ENCODE measurements at regions not wholly inside any gene's neighbourhood (a gene's known extent, or its start where the extent isn't known, plus 50 kb on each side); places are given as distances from the start of the nearest gene placed in this dataset.

DNA sequence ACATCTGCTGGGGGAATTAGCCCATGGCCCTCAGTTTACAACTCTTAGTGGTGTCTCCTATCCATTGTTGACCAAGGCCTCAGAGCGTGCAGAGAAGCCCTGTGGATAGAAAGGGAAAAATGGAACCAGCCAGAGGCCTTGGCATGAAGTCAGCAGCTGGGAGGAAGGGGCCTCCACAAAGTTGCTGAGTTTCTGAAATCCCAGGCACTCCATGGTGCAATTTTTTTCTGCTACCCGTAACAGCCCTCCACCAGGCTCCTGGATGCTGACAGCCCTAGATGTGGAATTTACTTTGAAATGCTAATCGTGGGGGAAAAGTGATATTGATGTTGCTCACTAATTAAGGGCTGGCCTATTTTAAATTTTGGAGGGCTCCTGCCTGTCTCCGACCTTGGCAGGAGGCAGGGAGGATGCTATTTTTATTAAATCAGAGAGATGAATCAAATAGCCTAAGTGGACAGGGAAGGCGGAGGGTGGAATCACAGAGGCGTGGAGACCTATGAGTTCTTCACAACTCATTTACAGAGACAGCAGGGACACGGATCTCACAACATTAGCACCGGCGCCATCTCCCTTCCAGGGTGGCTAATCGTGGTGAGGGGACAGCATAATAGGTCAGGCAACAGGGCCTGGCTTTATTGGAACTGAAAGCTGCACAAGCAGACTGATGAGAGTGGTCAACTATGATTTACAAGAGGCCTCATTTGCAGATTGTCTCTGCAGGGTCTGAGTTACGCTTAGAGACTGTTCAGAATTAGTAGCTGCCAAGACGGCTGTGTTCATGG is 99.8 kb upstream of the WSCD2 start:
- H3K4me3 ChIP-seq (ENCODE audit: control insufficient read depth in 1 of 2, extremely low read depth in 1 of 2, low read length in 1 of 2) = no peak overlapping the region

DNA sequence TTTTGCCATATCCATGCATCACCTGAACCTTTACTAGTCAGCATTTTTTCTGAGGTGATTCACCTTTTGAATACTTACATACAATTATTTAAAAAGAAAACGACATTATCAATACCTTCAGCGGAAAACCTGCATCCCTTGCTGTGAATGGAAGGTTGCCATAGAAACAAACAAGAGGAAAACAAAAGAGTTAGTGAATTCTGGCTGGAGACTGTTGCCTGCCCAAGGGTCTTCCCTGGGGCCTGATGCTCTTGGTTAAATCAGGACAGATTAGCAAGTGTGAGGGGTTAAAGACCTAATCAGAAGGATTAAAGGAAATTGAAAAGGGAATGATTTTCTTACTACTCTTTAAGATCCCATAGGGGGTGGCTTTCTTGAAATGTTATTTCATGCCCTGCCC is 96.0 kb upstream of the WSCD2 start:
- no peaks in the 10 kb centered on the region for H3K36me3 Mint-ChIP-seq
- no peak overlapping the region for H3K4me3 Mint-ChIP-seq
- peaks cover 19 to 20% of the 10 kb centered on the region in 2 donors for H3K27me3 Mint-ChIP-seq

More for the DNA sequence above, 99.8 kb upstream of the WSCD2 start:
- H3K9me3 ChIP-seq = no peaks in the 10 kb centered on the region
- H3K27me3 ChIP-seq (replicated peaks in 1 of 2; ENCODE audit: control insufficient read depth in 2 of 2, extremely low read depth in 1 of 2, insufficient read depth in 2 of 2, low read length in 1 of 2) = peaks cover 2 to 10% of the 10 kb centered on the region in 2 experiments
- no peak for ATAC-seq (replicated peaks in 1 of 4)
- DNase-seq = no peak
- Mint-ChIP-seq H3K9me3 (no peaks in the 10 kb centered on the region), H3K27ac (no peak overlapping the region), H3K4me1 (no peaks in the 10 kb centered on the region), H3K4me3 (no peak overlapping the region), H3K27me3 (peaks cover 23 to 24% of the 10 kb centered on the region in 2 donors), H3K36me3 (no peaks in the 10 kb centered on the region)
- ChIA-PET CTCF (no interaction called here), POLR2A (no interaction called here)
- no peaks in the 10 kb centered on the region for H3K36me3 ChIP-seq (ENCODE audit: control insufficient read depth in 2 of 2, extremely low read depth in 1 of 2, insufficient read depth in 1 of 2, low read length in 1 of 2)
- WGBS (ENCODE audit: insufficient coverage) = 63% methylated on average over 8 of the region's 12 CpGs
- H3K4me1 ChIP-seq (ENCODE audit: control insufficient read depth in 1 of 2, extremely low read depth in 1 of 2, insufficient read depth in 2 of 2, low read length in 2 of 2) = no peaks in the 10 kb centered on the region
- H3K27ac ChIP-seq (ENCODE audit: low read length) = no peak overlapping the region

DNA sequence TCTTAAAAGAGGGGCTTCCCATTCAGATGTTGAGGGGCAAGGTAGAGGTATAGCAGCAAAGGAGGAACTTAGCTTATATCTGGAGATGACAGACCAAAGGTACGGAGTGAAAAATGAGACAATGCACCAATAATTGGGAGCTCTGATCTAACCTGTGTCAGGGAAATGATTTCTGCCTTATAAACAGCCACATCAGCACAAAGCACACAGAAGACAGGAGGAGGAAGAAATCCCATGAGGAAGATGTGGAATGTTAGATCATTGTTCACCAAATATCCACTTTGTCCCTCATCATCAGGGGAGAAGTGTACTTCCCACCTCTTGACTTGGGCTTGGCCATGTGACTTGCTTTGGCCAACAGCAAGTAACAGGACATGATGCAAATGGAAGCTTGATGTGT is 93.7 kb upstream of the WSCD2 start:
- no peaks in the 10 kb centered on the region for H3K36me3 Mint-ChIP-seq
- ATAC-seq (replicated peaks in 1 of 4) (no peak), DNase-seq (no peak)
- H3K4me3 Mint-ChIP-seq = no peak overlapping the region
- no peaks in the 10 kb centered on the region for H3K36me3 ChIP-seq (ENCODE audit: control insufficient read depth in 2 of 2, extremely low read depth in 1 of 2, insufficient read depth in 1 of 2, low read length in 1 of 2)
- ChIA-PET POLR2A (no interaction called here), CTCF (no interaction called here)
- peaks cover 0 to 4% of the 10 kb centered on the region in 2 experiments for H3K27me3 ChIP-seq (replicated peaks in 1 of 2; ENCODE audit: control insufficient read depth in 2 of 2, extremely low read depth in 1 of 2, insufficient read depth in 2 of 2, low read length in 1 of 2)
- no peak overlapping the region for H3K27ac ChIP-seq (ENCODE audit: low read length)
- WGBS (ENCODE audit: insufficient coverage) = no CpG with 5 or more reads among the region's 1 CpG
- H3K4me1 ChIP-seq (ENCODE audit: control insufficient read depth in 1 of 2, extremely low read depth in 1 of 2, insufficient read depth in 2 of 2, low read length in 2 of 2) = no peaks in the 10 kb centered on the region
- H3K27me3 Mint-ChIP-seq = peaks cover 20 to 22% of the 10 kb centered on the region in 2 donors
- H3K27ac Mint-ChIP-seq = no peak overlapping the region
- no peaks in the 10 kb centered on the region for H3K9me3 ChIP-seq
- H3K4me3 ChIP-seq (ENCODE audit: control insufficient read depth in 1 of 2, extremely low read depth in 1 of 2, low read length in 1 of 2) = no peak overlapping the region
- H3K9me3 Mint-ChIP-seq = no peaks in the 10 kb centered on the region
- H3K4me1 Mint-ChIP-seq = no peaks in the 10 kb centered on the region

More for the DNA sequence above, 96.0 kb upstream of the WSCD2 start:
- no peaks in the 10 kb centered on the region for H3K36me3 ChIP-seq (ENCODE audit: control insufficient read depth in 2 of 2, extremely low read depth in 1 of 2, insufficient read depth in 1 of 2, low read length in 1 of 2)
- no peaks in the 10 kb centered on the region for H3K9me3 ChIP-seq
- no peak overlapping the region for H3K4me3 ChIP-seq (ENCODE audit: control insufficient read depth in 1 of 2, extremely low read depth in 1 of 2, low read length in 1 of 2)
- no peaks in the 10 kb centered on the region for H3K4me1 ChIP-seq (ENCODE audit: control insufficient read depth in 1 of 2, extremely low read depth in 1 of 2, insufficient read depth in 2 of 2, low read length in 2 of 2)
- ATAC-seq (replicated peaks in 1 of 4) = no peak
- DNase-seq = no peak
- no peaks in the 10 kb centered on the region for H3K9me3 Mint-ChIP-seq
- H3K27ac ChIP-seq (ENCODE audit: low read length) = no peak overlapping the region
- no CpG with 5 or more reads among the region's 2 CpGs for WGBS (ENCODE audit: insufficient coverage)
- ChIA-PET POLR2A (no interaction called here), CTCF (no interaction called here)
- peaks cover 2% of the 10 kb centered on the region in 2 experiments for H3K27me3 ChIP-seq (replicated peaks in 1 of 2; ENCODE audit: control insufficient read depth in 2 of 2, extremely low read depth in 1 of 2, insufficient read depth in 2 of 2, low read length in 1 of 2)
- no peaks in the 10 kb centered on the region for H3K4me1 Mint-ChIP-seq
- no peak overlapping the region for H3K27ac Mint-ChIP-seq

DNA sequence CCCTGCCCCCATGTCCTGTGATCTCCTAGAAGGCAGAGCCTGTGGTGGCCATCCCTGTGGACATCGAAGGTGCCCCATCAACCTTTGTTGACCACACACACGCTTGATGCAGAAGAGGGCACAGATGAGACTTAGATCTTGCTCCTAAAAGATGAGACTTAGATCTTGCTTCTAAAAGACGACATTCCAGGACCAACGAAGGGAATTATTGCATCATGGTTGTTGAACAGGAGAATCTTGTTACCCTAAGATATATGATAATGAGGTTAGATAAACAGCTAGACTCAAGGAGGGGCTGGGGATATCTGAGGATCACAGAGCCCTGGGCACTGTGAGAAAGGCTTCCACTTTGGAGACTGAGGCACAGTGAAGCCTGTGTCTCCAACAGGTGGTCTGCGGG is 91.1 kb upstream of the WSCD2 start:
- ATAC-seq (replicated peaks in 1 of 4) (no peak), DNase-seq (no peak)
- Histone ChIP-seq H3K36me3 (ENCODE audit: control insufficient read depth in 2 of 2, extremely low read depth in 1 of 2, insufficient read depth in 1 of 2, low read length in 1 of 2) (no peaks in the 10 kb centered on the region), H3K27ac (ENCODE audit: low read length) (no peak overlapping the region), H3K9me3 (no peaks in the 10 kb centered on the region), H3K27me3 (replicated peaks in 1 of 2; ENCODE audit: control insufficient read depth in 2 of 2, extremely low read depth in 1 of 2, insufficient read depth in 2 of 2, low read length in 1 of 2) (peaks cover 0 to 4% of the 10 kb centered on the region in 2 experiments), H3K4me3 (ENCODE audit: control insufficient read depth in 1 of 2, extremely low read depth in 1 of 2, low read length in 1 of 2) (no peak overlapping the region), H3K4me1 (ENCODE audit: control insufficient read depth in 1 of 2, extremely low read depth in 1 of 2, insufficient read depth in 2 of 2, low read length in 2 of 2) (no peaks in the 10 kb centered on the region)
- ChIA-PET POLR2A (no interaction called here), CTCF (no interaction called here)
- Mint-ChIP-seq H3K4me3 (no peak overlapping the region), H3K27ac (no peak overlapping the region), H3K4me1 (peaks cover 0 to 2% (median 0%) of the 10 kb centered on the region in 3 donors), H3K27me3 (peaks cover 9 to 13% of the 10 kb centered on the region in 2 donors), H3K36me3 (no peaks in the 10 kb centered on the region), H3K9me3 (no peaks in the 10 kb centered on the region)
- 86% methylated on average over 1 of the region's 5 CpGs for WGBS (ENCODE audit: insufficient coverage)

DNA sequence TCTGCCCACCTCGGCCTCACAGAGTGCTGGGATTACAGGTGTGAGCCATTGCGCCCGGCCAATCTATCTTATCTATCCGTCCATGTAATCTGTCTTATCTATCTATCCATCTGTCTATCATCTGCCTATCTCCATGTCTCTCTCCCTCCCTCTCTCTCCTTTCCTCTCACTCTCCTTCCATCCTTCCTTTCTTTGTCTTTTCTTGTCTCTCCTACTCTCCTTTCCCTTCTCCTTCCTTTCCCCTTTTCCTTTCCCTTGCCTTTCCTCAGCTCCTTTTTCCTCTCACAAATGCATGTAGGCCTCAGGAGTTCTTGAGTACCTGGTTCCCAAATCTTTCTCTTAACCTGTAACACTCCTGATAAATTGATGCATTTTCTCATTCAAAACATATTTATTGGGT is 89.3 kb upstream of the WSCD2 start:
- Mint-ChIP-seq H3K36me3 (no peaks in the 10 kb centered on the region), H3K4me1 (peaks cover 0 to 2% (median 0%) of the 10 kb centered on the region in 3 donors), H3K27ac (no peak overlapping the region), H3K9me3 (no peaks in the 10 kb centered on the region), H3K27me3 (peaks cover 12 to 13% of the 10 kb centered on the region in 2 donors), H3K4me3 (no peak overlapping the region)
- 100% methylated on average over 3 of the region's 4 CpGs for WGBS (ENCODE audit: insufficient coverage)
- ChIA-PET POLR2A (no interaction called here), CTCF (interaction anchor here in 1 of 2 donors (0.6 kb wide), 1 partner anchor 491 kb away, joined by 3 read pairs; no protein-coding TSS in a partner anchor)
- no peak overlapping the region for H3K27ac ChIP-seq (ENCODE audit: low read length)
- no peaks in the 10 kb centered on the region for H3K4me1 ChIP-seq (ENCODE audit: control insufficient read depth in 1 of 2, extremely low read depth in 1 of 2, insufficient read depth in 2 of 2, low read length in 2 of 2)
- H3K4me3 ChIP-seq (ENCODE audit: control insufficient read depth in 1 of 2, extremely low read depth in 1 of 2, low read length in 1 of 2) = no peak overlapping the region
- H3K36me3 ChIP-seq (ENCODE audit: control insufficient read depth in 2 of 2, extremely low read depth in 1 of 2, insufficient read depth in 1 of 2, low read length in 1 of 2) = no peaks in the 10 kb centered on the region
- H3K9me3 ChIP-seq = no peaks in the 10 kb centered on the region
- no peak for ATAC-seq (replicated peaks in 1 of 4)
- DNase-seq = no peak
- H3K27me3 ChIP-seq (replicated peaks in 1 of 2; ENCODE audit: control insufficient read depth in 2 of 2, extremely low read depth in 1 of 2, insufficient read depth in 2 of 2, low read length in 1 of 2) = peaks cover 0 to 2% of the 10 kb centered on the region in 2 experiments

DNA sequence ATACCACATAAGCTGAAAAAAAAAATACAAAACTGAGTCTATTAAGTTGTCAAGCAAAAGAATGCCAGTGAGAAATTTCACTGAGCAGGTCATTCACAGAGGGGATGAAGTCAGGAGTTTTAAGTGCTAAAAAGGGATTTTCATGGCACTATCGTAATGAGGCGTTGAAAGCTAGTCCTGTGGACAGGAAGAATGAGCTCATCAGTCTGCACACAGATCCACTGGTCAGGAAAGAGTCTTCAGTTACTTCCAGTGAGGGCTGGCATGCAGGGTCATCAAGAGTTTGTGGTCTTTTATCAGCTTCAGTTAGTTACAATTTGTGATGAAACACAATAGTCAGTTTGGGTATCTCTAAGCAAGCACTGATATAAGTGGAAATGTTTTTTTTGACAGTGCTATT is 88.1 kb upstream of the WSCD2 start:
- no peaks in the 10 kb centered on the region for H3K9me3 ChIP-seq
- no peak overlapping the region for H3K4me3 ChIP-seq (ENCODE audit: control insufficient read depth in 1 of 2, extremely low read depth in 1 of 2, low read length in 1 of 2)
- no peak overlapping the region for H3K4me3 Mint-ChIP-seq
- CTCF ChIA-PET = no interaction called here
- H3K27ac ChIP-seq (ENCODE audit: low read length) = no peak overlapping the region
- ATAC-seq (replicated peaks in 1 of 4) (no peak), DNase-seq (no peak)
- peaks cover 0 to 2% of the 10 kb centered on the region in 2 experiments for H3K27me3 ChIP-seq (replicated peaks in 1 of 2; ENCODE audit: control insufficient read depth in 2 of 2, extremely low read depth in 1 of 2, insufficient read depth in 2 of 2, low read length in 1 of 2)
- H3K27me3 Mint-ChIP-seq = peaks cover 15 to 17% of the 10 kb centered on the region in 2 donors
- H3K4me1 ChIP-seq (ENCODE audit: control insufficient read depth in 1 of 2, extremely low read depth in 1 of 2, insufficient read depth in 2 of 2, low read length in 2 of 2) = no peaks in the 10 kb centered on the region
- H3K36me3 Mint-ChIP-seq = no peaks in the 10 kb centered on the region
- 60% methylated on average over 2 of the region's 2 CpGs for WGBS (ENCODE audit: insufficient coverage)
- H3K36me3 ChIP-seq (ENCODE audit: control insufficient read depth in 2 of 2, extremely low read depth in 1 of 2, insufficient read depth in 1 of 2, low read length in 1 of 2) = no peaks in the 10 kb centered on the region
- H3K9me3 Mint-ChIP-seq = no peaks in the 10 kb centered on the region
- H3K4me1 Mint-ChIP-seq = peaks cover 0 to 5% (median 1%) of the 10 kb centered on the region in 3 donors
- POLR2A ChIA-PET = no interaction called here
- H3K27ac Mint-ChIP-seq = no peak overlapping the region

Measured in T-cell (primary cell).